HCT116 (cell line): ENCODE measurements at regions not wholly inside any gene's neighbourhood (a gene's known extent, or its start where the extent isn't known, plus 50 kb on each side); places are given as distances from the start of the nearest gene placed in this dataset.

Experiments used
- ATAC-seq: fragments of 200-7000 bp; cut with Tn5 transposase; 2 replicates; pipeline ENCODE4 v1.9.1; 2020; ENCODE audit warnings: mild to moderate bottlenecking, moderate library complexity
- BruUV-seq: library from RNA; stranded (reverse); fragments of 400-500 nt; replicated peaks from 2 replicates; lab custom pipeline; 2021; lab: Mats Ljungman, UMichigan
- CTCF ChIA-PET: fragments of 300-600 bp; sonication (Branson Sonifier 250); formaldehyde crosslinking; loops from one replicate; lab custom pipeline; 2021; ENCODE audit warnings: antibody characterized with exemption; lab: Charles Lee
- POLR2A ChIA-PET: fragments of 300-600, 350-600 bp; sonication (Branson Sonifier 250); formaldehyde crosslinking; loops from one replicate; lab custom pipeline; 2021; ENCODE audit warnings: antibody characterized with exemption; lab: Charles Lee
- RAD21 ChIA-PET, 2 experiments: fragments of 300-600 bp; sonication (Branson Sonifier 250); formaldehyde crosslinking; loops; one replicate each; lab custom pipeline; 2023; ENCODE audit warnings: low total read pairs in 2 of 2; ENCODE audit not compliant: uncharacterized antibody in 2 of 2, unreplicated experiment in 2 of 2, low non-redundant PET in 1 of 2; lab: Charles Lee
- DNase-seq: peaks from one replicate; pipeline ENCODE4 v3.0.0-alpha.2; 2010; ENCODE audit warnings: low read depth, low spot score
- H2AFZ ChIP-seq: fragments of 200-600 bp; shearing (Covaris generic), sonication (generic); 2 replicates; pipeline ENCODE4 v1.6.1; 2017; ENCODE audit warnings: low read depth, mixed run types, mixed read lengths, antibody characterized with exemption, low read length; ENCODE audit not compliant: poor library complexity, severe bottlenecking
- H3K27ac ChIP-seq: 2 replicates; pipeline ENCODE4 v1.5.1; 2012; ENCODE audit warnings: low read depth, low read length
- H3K27me3 ChIP-seq: fragments of 200-600 bp; sonication (generic); 2 replicates; pipeline ENCODE4 v1.6.1; 2016; ENCODE audit warnings: mixed run types, low read length, mixed read lengths; ENCODE audit not compliant: insufficient read depth
- H3K36me3 ChIP-seq, 2 experiments: fragments of 200-500 bp in 1 of 2; fragments of 200-600 bp in 1 of 2; sonication (Bioruptor generic) in 1 of 2; sonication (generic) in 1 of 2; 2 replicates each; pipeline versions ENCODE4 v1.5.1 to v1.6.1; 2014 to 2016; ENCODE audit warnings: low read length in 2 of 2, inconsistent platforms in 1 of 2, mixed read lengths in 1 of 2, mixed run types in 1 of 2; ENCODE audit not compliant: insufficient read depth in 2 of 2, control insufficient read depth in 1 of 2
- H3K4me1 ChIP-seq, 2 experiments: fragments of 200-600 bp in 1 of 2; sonication (generic) in 1 of 2; 2 replicates each; pipeline versions ENCODE4 v1.5.1 to v1.6.1; 2012 to 2017; ENCODE audit warnings: low read length in 2 of 2, inconsistent platforms in 1 of 2, mild to moderate bottlenecking in 1 of 2, mixed read lengths in 1 of 2, mixed run types in 1 of 2, moderate library complexity in 1 of 2; ENCODE audit not compliant: insufficient read depth in 2 of 2, control insufficient read depth in 1 of 2
- H3K4me2 ChIP-seq: fragments of 200-600 bp; sonication (generic); 2 replicates; pipeline ENCODE4 v1.6.1; 2017; ENCODE audit warnings: mixed run types, low read length, mixed read lengths
- H3K4me3 ChIP-seq, 2 experiments: fragments of 200-600 bp in 1 of 2; sonication (generic) in 1 of 2; replicated peaks in 1 of 2; 2 replicates each; pipeline ENCODE4 v1.5.1; 2011 to 2016; ENCODE audit warnings: low read length in 2 of 2, control low read depth in 1 of 2, low read depth in 1 of 2, mild to moderate bottlenecking in 1 of 2, mixed read lengths in 1 of 2, mixed run types in 1 of 2
- H3K79me2 ChIP-seq: fragments of 200-600 bp; sonication (generic); 2 replicates; pipeline ENCODE4 v1.6.1; 2017; ENCODE audit warnings: mild to moderate bottlenecking, mixed run types, low read length, moderate library complexity, mixed read lengths; ENCODE audit not compliant: insufficient read depth
- H3K9ac ChIP-seq: fragments of 200-600 bp; sonication (generic); 2 replicates; pipeline ENCODE4 v1.6.1; 2016; ENCODE audit warnings: low read length, mixed read lengths
- H3K9me2 ChIP-seq: fragments of 200-600 bp; sonication (generic), shearing (Covaris generic); 2 replicates; pipeline ENCODE4 v1.6.1; 2017; ENCODE audit warnings: mixed run types, mild to moderate bottlenecking, moderate library complexity; ENCODE audit not compliant: insufficient read depth
- H3K9me3 ChIP-seq, 2 experiments: fragments of 200-500 bp in 1 of 2; fragments of 200-600 bp in 1 of 2; sonication (Bioruptor generic) in 1 of 2; sonication (generic) in 1 of 2; 2 replicates each; pipeline ENCODE4 v1.6.1; 2014 to 2017; ENCODE audit warnings: low read length in 2 of 2, mixed read lengths in 2 of 2, inconsistent platforms in 1 of 2, low read depth in 1 of 2, mild to moderate bottlenecking in 1 of 2, mixed run types in 1 of 2, moderate library complexity in 1 of 2; ENCODE audit not compliant: control insufficient read depth in 1 of 2, insufficient read depth in 1 of 2
- H4K20me1 ChIP-seq: fragments of 200-600 bp; sonication (generic), shearing (Covaris generic); 2 replicates; pipeline ENCODE4 v1.6.1; 2017; ENCODE audit warnings: mixed run types, mild to moderate bottlenecking, moderate library complexity; ENCODE audit not compliant: insufficient read depth
- ATF3 ChIP-seq: IDR thresholded peaks from 2 replicates; pipeline ENCODE4 v1.6.1; 2012
- CBX3 ChIP-seq: IDR thresholded peaks from 2 replicates; pipeline ENCODE4 v1.6.1; 2012; ENCODE audit warnings: low read depth
- CTCF ChIP-seq, 3 experiments: fragments of 200-600 bp in 1 of 3; sonication (generic) in 1 of 3; IDR thresholded peaks in 2 of 3; conservative IDR thresholded peaks in 1 of 3; 2 replicates each; pipeline ENCODE4 v1.5.1; 2012 to 2017; ENCODE audit warnings: low read depth in 2 of 3, low read length in 2 of 3, antibody characterized with exemption in 1 of 3, borderline replicate concordance in 1 of 3, control low read depth in 1 of 3, mild to moderate bottlenecking in 1 of 3, mixed read lengths in 1 of 3, mixed run types in 1 of 3, moderate library complexity in 1 of 3; ENCODE audit not compliant: insufficient read depth in 1 of 3
- EGR1 ChIP-seq: IDR thresholded peaks from 2 replicates; pipeline ENCODE4 v1.6.1; 2012; ENCODE audit warnings: low read depth
- ELF1 ChIP-seq: IDR thresholded peaks from 2 replicates; pipeline ENCODE4 v1.6.1; 2012; ENCODE audit warnings: low read depth, borderline replicate concordance
- EZH2 ChIP-seq: fragments of 200-600 bp; sonication (generic); IDR thresholded peaks from 2 replicates; pipeline ENCODE4 v1.6.1; 2017; ENCODE audit warnings: antibody characterized with exemption, mixed run types
- FOSL1 ChIP-seq: IDR thresholded peaks from 2 replicates; pipeline ENCODE4 v1.6.1; 2012; ENCODE audit warnings: low read depth
- JUND ChIP-seq: IDR thresholded peaks from 2 replicates; pipeline ENCODE4 v1.6.1; 2012
- MAX ChIP-seq: IDR thresholded peaks from 2 replicates; pipeline ENCODE4 v1.6.1; 2012
- POLR2A ChIP-seq: IDR thresholded peaks from 2 replicates; pipeline ENCODE4 v1.7.0; 2011; ENCODE audit warnings: borderline replicate concordance; ENCODE audit not compliant: insufficient read depth, insufficient read length; ENCODE audit errors: extremely low read depth
- POLR2AphosphoS5 ChIP-seq: IDR thresholded peaks from 2 replicates; pipeline ENCODE4 v1.6.1; 2011; ENCODE audit warnings: mild to moderate bottlenecking, low read depth, low read length, moderate library complexity
- RAD21 ChIP-seq: IDR thresholded peaks from 2 replicates; pipeline ENCODE4 v1.6.1; 2012; ENCODE audit warnings: low read depth, mild to moderate bottlenecking
- REST ChIP-seq: IDR thresholded peaks from 2 replicates; pipeline ENCODE4 v1.6.1; 2012; ENCODE audit warnings: low read depth
- SRF ChIP-seq: IDR thresholded peaks from 2 replicates; pipeline ENCODE4 v1.6.1; 2012; ENCODE audit warnings: low read depth
- TCF7L2 ChIP-seq: IDR thresholded peaks from 2 replicates; pipeline ENCODE4 v1.7.0; 2011; ENCODE audit warnings: borderline replicate concordance, inconsistent platforms; ENCODE audit not compliant: insufficient read depth, insufficient read length; ENCODE audit errors: extremely low read depth
- YY1 ChIP-seq: IDR thresholded peaks from 2 replicates; pipeline ENCODE4 v1.6.1; 2011; ENCODE audit warnings: low read length, low read depth, moderate library complexity, mild to moderate bottlenecking; ENCODE audit not compliant: insufficient replicate concordance; ENCODE audit errors: extremely low read depth
- ZBTB33 ChIP-seq: IDR thresholded peaks from 2 replicates; pipeline ENCODE4 v1.6.1; 2011; ENCODE audit warnings: mild to moderate bottlenecking, low read length, moderate library complexity; ENCODE audit not compliant: insufficient replicate concordance; ENCODE audit errors: extremely low read depth
- ZFX ChIP-seq: fragments of 450-650 bp; IDR thresholded peaks from 2 replicates; pipeline ENCODE4 v1.6.1; 2017
- intact Hi-C: fragments of 100-400 bp; cut with micrococcal nuclease; formaldehyde crosslinking; loops from 2 replicates; pipeline ENCODE4 v1.10.0; 2022

- no peak for DNase-seq
- TF ChIP-seq ATF3 (no peak), RAD21 (no peak), SRF (no peak), ZFX (no peak), CBX3 (no peak), ELF1 (no peak), YY1 (no peak), EGR1 (no peak), MAX (no peak), JUND (no peak), REST (no peak), EZH2 (no peak), TCF7L2 (no peak), CTCF (IDR thresholded peaks at IDR 0.05 in 2 of 3, conservative IDR thresholded peaks at IDR 0.05 in 1 of 3; ENCODE audit: borderline replicate concordance in 1 of 3, insufficient read depth in 1 of 3, low read depth in 2 of 3, low read length in 2 of 3) (no peak), ZBTB33 (no peak), POLR2A (no peak), FOSL1 (no peak), POLR2AphosphoS5 (no peak)
- RAD21 ChIA-PET, result no interaction called here
- BruUV-seq, result no TSS peak
- Histone ChIP-seq H3K4me3 (no peak overlapping the region), H3K27ac (no peak overlapping the region), H3K79me2 (no peaks in the 10 kb centered on the region), H3K4me2 (no peak overlapping the region), H3K9ac (no peak overlapping the region), H3K27me3 (no peaks in the 10 kb centered on the region), H2AFZ (no peak overlapping the region), H3K36me3 (no peaks in the 10 kb centered on the region), H3K4me1 (no peaks in the 10 kb centered on the region), H3K9me3 (no peaks in the 10 kb centered on the region), H3K9me2 (no peaks in the 10 kb centered on the region), H4K20me1 (no peaks in the 10 kb centered on the region)
- POLR2A ChIA-PET, result no interaction called here
- ATAC-seq, result no peak
- intact Hi-C loops, result no loop called here
- CTCF ChIA-PET, result no interaction called here
These were observed 137.1 kb upstream of the FSTL4 start for GRCh38 chr5:133749331-133749985.
